ENCODE measurements at regions not wholly inside any gene's neighbourhood (a gene's known extent, or its start where the extent isn't known, plus 50 kb on each side); places are given as distances from the start of the nearest gene placed in this dataset.

DNA sequence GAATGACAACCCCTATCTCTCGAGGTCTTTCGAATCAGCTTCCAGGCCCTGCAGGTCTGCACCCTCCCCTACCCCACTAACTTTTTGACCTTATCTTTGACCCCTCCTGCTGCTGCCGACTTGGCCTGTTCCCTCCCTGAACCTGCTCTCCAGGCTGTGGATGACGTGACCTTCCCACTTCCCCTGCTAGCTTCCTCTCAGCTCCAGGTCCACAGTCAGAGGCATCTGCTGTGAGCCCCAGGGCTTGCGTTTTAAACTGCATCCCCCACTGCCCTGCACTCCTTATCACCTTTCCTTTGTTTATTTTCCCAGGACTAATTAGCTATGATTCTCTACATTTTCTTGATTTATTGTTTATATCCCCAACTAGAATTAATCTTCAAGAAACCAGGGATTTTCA, 71.2 kb upstream of the ALKAL2 start:
- TF ChIP-seq, protein P1, sequence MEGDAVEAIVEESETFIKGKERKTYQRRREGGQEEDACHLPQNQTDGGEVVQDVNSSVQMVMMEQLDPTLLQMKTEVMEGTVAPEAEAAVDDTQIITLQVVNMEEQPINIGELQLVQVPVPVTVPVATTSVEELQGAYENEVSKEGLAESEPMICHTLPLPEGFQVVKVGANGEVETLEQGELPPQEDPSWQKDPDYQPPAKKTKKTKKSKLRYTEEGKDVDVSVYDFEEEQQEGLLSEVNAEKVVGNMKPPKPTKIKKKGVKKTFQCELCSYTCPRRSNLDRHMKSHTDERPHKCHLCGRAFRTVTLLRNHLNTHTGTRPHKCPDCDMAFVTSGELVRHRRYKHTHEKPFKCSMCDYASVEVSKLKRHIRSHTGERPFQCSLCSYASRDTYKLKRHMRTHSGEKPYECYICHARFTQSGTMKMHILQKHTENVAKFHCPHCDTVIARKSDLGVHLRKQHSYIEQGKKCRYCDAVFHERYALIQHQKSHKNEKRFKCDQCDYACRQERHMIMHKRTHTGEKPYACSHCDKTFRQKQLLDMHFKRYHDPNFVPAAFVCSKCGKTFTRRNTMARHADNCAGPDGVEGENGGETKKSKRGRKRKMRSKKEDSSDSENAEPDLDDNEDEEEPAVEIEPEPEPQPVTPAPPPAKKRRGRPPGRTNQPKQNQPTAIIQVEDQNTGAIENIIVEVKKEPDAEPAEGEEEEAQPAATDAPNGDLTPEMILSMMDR (conservative IDR thresholded peaks at IDR 0.05 in 1 of 2, IDR thresholded peaks at IDR 0.05 in 1 of 2; ENCODE audit: low read depth in 1 of 2, low read length in 2 of 2), result no peak
- TF ChIP-seq EZH2 (IDR thresholded peaks at IDR 0.05; ENCODE audit: low read length, missing control alignments), result no peak
